ENCODE measurements at regions not wholly inside any gene's neighbourhood (a gene's known extent, or its start where the extent isn't known, plus 50 kb on each side); places are given as distances from the start of the nearest gene placed in this dataset.
A peak's percentile ranks its signal among the peaks of the same experiment; 100 is the strongest.

GRCh38 chr7:17396692-17397091 is 98.2 kb downstream of the AHR start:
- no peak for DNase-seq (ENCODE audit: low read depth)

GRCh38 chr7:17401791-17402627 is 103.6 kb downstream of the AHR start:
- no peak for DNase-seq (ENCODE audit: low read depth)

GRCh38 chr7:17402628-17403278 is 104.3 kb downstream of the AHR start:
- DNase-seq (ENCODE audit: low read depth), result peak; percentile 51

DNA sequence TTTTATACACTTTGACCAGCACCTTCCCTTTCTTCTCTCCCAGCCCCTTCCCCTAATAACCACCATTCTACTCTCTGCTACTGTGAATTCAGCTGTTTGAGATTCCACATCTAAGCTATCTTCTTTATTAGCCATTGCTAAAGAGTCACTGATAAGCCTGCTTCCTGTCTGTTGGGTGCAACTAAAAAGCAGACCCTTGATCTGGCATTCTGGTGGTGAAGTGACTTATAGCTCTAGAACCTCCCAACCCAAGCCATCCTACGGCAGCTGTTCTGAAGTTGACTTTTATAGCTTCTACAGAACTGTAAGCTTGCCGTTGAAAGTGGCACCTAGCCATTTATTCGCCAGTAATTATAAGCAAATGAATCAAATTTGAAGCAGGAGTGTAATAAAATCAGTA is 105.6 kb downstream of the AHR start:
- DNase-seq (ENCODE audit: low read depth), result no peak

GRCh38 chr7:17405786-17406185 is 107.3 kb downstream of the AHR start:
- DNase-seq (ENCODE audit: low read depth), result peak; percentile 98

DNA sequence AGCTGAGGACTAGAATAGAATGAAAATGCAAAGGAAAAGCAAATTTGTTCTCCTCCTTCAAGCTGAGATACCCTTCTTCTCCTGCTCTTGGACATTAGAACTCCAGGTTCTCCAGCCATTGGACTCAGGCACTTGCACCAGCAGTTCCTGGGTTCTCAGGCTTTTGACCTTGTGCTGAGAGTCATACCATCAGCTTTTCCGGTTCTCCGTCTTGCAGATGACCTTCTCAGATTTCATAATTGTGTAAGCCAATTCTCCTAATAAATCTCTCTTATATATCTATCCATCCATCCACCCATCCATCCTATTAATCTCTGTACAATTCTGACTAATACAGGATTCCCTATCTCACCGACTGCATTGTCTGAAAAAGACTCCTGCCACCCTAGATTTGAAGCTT is 108.3 kb downstream of the AHR start:
- peak; percentile 90 for DNase-seq (ENCODE audit: low read depth)

GRCh38 chr7:17407229-17407628 is 108.8 kb downstream of the AHR start:
- no peak for DNase-seq (ENCODE audit: low read depth)

GRCh38 chr7:17408245-17408903 is 109.9 kb downstream of the AHR start:
- DNase-seq (ENCODE audit: low read depth), result peak; percentile 99

DNA sequence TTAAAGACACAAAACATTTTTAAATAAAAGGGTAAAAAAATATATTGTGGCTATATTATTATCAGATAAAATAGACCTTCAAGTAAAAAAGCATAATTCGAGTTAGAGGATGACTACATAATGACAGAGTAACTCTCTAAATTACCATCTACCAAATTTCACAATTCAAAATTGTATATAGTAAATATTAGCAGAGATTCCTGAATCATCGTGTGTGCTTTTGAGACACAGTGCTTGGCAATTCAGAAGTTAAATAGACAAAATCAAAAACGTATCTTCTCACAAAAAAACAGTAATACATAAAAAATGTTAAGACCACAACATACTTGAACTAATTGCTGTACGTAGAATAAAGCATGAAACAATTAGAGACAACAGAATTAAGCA is 110.4 kb downstream of the AHR start:
- DNase-seq (ENCODE audit: low read depth), result peak; percentile 62

GRCh38 chr7:17411922-17412321 is 113.5 kb downstream of the AHR start:
- DNase-seq (ENCODE audit: low read depth), result no peak

- DNase-seq (ENCODE audit: low read depth), result no peak
Observed at GRCh38 chr7:17412883-17413282, 114.4 kb downstream of the AHR start.

DNA sequence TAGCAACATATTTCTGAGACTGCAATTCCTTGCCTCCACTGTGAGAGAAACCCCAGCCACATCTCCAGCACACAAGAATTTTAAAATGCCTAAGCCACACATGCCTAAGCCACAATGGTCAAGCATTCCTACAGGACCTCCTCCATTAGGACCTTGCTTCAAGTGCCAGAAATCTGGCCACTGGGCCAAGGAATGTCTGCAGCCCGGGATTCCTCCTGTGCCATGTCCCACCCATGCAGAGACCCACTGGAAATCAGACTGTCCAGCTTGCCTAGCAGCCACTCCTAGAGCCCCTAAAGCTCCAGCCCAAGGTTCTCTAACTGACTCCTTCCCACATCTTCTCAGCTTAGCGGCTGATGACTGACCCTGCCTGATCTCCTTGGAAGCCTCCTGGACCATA is 117.5 kb downstream of the AHR start:
- DNase-seq (ENCODE audit: low read depth), result no peak

- DNase-seq (ENCODE audit: low read depth), result peak; percentile 51
Observed at GRCh38 chr7:17420308-17421015, 122.0 kb downstream of the AHR start.

GRCh38 chr7:17421941-17422340 is 123.5 kb downstream of the AHR start:
- DNase-seq (ENCODE audit: low read depth), result peak; percentile 29

DNA sequence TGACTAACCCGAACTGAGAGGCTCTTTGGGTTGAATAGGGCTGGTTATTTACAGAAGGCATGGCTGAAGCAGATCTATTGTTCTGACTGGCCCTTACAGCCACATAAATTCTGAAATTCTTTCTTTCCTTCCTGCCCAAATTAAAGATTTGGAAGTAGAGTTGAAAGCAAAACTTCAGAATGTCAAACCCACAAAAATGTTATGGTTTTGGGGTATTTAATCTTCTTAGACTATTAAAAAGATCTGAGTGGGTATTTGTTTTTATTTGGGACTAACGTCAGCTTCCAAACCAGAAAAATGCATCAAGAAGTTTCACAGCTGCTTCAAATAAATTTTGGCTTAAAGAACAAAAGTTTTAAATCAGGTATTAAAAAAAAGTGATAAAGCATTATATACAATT is 124.5 kb downstream of the AHR start:
- peak; percentile 46 for DNase-seq (ENCODE audit: low read depth)

- no peak for DNase-seq (ENCODE audit: low read depth)
Observed at GRCh38 chr7:17427924-17428323, 129.5 kb downstream of the AHR start.

DNA sequence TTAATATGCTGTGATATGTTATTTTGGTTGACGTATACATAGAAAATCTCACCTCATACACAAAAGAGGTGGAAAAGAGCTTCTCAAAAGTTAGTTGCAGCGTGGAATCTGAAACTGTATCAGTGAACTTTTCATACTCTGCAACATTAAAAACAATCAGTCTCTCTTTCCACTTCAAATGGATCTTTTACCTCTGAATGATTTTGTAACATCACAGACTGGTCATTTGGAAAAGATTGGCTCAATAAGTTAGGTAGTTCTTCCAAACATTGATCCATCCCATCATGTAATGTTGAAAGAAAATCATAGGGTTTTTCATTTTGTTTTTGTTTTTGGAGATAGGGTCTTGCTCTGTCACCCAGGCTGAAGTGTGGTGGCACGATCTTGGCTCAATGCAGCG is 131.1 kb downstream of the AHR start:
- no peak for DNase-seq (ENCODE audit: low read depth)

DNA sequence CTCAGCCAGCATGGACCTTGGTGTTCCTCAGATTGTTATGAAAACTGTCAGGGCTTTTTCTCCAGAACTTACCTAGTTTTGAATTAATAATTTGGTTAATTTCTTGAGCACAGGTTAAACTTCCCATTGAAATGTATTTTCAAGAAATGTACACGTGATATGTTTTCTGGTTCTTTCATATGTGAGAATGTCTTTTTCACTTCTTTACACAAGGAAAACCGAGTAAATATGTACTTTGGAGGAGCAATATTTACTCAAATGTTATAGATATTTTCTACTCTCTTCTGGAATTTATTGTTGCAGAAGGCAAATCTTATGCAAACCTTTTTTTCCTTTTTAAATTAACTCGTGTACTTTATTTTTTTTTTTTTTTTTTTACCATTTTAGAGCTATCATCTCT is 134.3 kb downstream of the AHR start:
- no peak for DNase-seq (ENCODE audit: low read depth)

GRCh38 chr7:17434191-17434590 is 135.7 kb downstream of the AHR start:
- no peak for DNase-seq (ENCODE audit: low read depth)

GRCh38 chr7:17434841-17435692 is 136.6 kb downstream of the AHR start:
- no peak for DNase-seq (ENCODE audit: low read depth)

- DNase-seq (ENCODE audit: low read depth), result no peak
Observed at GRCh38 chr7:17436126-17436525, 137.7 kb downstream of the AHR start.

GRCh38 chr7:17437586-17437985 is 139.1 kb downstream of the AHR start:
- no peak for DNase-seq (ENCODE audit: low read depth)

Measured in iris pigment epithelial cell (primary cell).